ENCODE measurements at regions not wholly inside any gene's neighbourhood (a gene's known extent, or its start where the extent isn't known, plus 50 kb on each side); places are given as distances from the start of the nearest gene placed in this dataset.

- TF ChIP-seq POLR2A (IDR thresholded peaks at IDR 0.05) (no peak), POLR2AphosphoS5 (IDR thresholded peaks at IDR 0.05) (no peak), EP300 (IDR thresholded peaks at IDR 0.05) (no peak)
- TF ChIP-seq, protein P1, sequence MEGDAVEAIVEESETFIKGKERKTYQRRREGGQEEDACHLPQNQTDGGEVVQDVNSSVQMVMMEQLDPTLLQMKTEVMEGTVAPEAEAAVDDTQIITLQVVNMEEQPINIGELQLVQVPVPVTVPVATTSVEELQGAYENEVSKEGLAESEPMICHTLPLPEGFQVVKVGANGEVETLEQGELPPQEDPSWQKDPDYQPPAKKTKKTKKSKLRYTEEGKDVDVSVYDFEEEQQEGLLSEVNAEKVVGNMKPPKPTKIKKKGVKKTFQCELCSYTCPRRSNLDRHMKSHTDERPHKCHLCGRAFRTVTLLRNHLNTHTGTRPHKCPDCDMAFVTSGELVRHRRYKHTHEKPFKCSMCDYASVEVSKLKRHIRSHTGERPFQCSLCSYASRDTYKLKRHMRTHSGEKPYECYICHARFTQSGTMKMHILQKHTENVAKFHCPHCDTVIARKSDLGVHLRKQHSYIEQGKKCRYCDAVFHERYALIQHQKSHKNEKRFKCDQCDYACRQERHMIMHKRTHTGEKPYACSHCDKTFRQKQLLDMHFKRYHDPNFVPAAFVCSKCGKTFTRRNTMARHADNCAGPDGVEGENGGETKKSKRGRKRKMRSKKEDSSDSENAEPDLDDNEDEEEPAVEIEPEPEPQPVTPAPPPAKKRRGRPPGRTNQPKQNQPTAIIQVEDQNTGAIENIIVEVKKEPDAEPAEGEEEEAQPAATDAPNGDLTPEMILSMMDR (IDR thresholded peaks at IDR 0.05): no peak
Observed at GRCh38 chr16:55272744-55273143, 51.3 kb upstream of the IRX6 start.
